ENCODE measurements at regions not wholly inside any gene's neighbourhood (a gene's known extent, or its start where the extent isn't known, plus 50 kb on each side); places are given as distances from the start of the nearest gene placed in this dataset.

GRCh38 chr10:10533437-10533836 lies 484.2 kb upstream of the CELF2 start:
- no peaks in the 10 kb centered on the region for H3K9me3 ChIP-seq
- H3K27me3 ChIP-seq = no peaks in the 10 kb centered on the region
- no peaks in the 10 kb centered on the region for H3K36me3 ChIP-seq
- DNase-seq = no peak
- H3K4me3 ChIP-seq = no peak overlapping the region
- H3K4me1 ChIP-seq = no peaks in the 10 kb centered on the region
- intact Hi-C loops (cut with DNase I; ENCODE audit: low total_unique reads) = no loop called here
- no peak for TF ChIP-seq CTCF (IDR thresholded peaks at IDR 0.05)
- H3K27ac ChIP-seq = no peak overlapping the region

DNA sequence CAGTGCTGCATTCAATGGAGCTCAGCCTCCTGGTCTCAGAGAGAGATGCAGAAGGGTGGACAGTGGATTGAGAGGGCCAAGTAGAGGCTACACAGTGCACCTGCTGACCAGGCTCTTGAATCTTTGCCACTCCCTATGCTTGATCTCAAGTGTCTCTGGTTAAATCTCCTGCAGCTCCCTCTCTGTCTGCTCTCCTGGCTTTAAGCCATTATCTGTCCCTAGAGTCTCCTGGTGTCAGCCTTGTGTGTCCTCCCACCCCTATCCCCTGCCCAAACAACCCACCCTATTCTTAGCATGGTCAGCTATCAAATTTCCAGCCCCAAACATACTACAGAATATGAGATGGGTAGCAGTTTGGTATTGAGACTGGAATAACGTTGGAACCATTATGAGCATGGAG lies 479.3 kb upstream of the CELF2 start:
- no peak for DNase-seq
- intact Hi-C loops (cut with DNase I; ENCODE audit: low total_unique reads) = no loop called here

GRCh38 chr10:10540398-10540797 lies 477.3 kb upstream of the CELF2 start:
- Histone ChIP-seq H3K27ac (no peak overlapping the region), H3K36me3 (no peaks in the 10 kb centered on the region), H3K4me1 (peaks cover 0 to 7% (median 3%) of the 10 kb centered on the region in 4 donors), H3K27me3 (no peaks in the 10 kb centered on the region), H3K9me3 (no peaks in the 10 kb centered on the region), H3K4me3 (no peak overlapping the region)
- intact Hi-C loops (cut with DNase I; ENCODE audit: low total_unique reads) = no loop called here
- DNase-seq = no peak
- no peak for TF ChIP-seq CTCF (IDR thresholded peaks at IDR 0.05)

More for the DNA sequence above, 479.3 kb upstream of the CELF2 start:
- H3K4me3 ChIP-seq = no peak overlapping the region
- no peak overlapping the region for H3K27ac ChIP-seq
- TF ChIP-seq CTCF (IDR thresholded peaks at IDR 0.05) = no peak
- no peaks in the 10 kb centered on the region for H3K36me3 ChIP-seq
- peaks cover 0 to 7% (median 3%) of the 10 kb centered on the region in 4 donors for H3K4me1 ChIP-seq
- no peaks in the 10 kb centered on the region for H3K9me3 ChIP-seq
- no peaks in the 10 kb centered on the region for H3K27me3 ChIP-seq

DNA sequence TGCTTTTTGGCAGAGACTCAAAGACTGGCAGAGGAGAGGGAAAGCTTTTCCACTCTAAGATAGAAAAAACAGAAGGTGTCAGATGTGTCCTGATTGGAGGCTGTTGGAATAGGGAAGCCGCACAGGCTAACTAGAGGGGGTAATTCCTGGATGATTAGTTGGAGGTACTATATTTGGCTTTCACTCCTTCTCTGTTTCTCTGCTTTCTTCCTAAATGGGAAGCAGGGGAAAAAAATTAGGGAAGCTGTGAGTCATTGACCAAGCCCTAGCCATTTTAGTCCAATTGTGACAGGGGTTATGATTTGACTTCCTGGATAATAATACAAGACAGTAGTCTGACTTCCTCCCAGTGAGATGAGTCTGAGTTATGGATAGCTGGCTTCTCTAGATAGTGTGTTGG lies 475.2 kb upstream of the CELF2 start:
- Histone ChIP-seq H3K27ac (no peak overlapping the region), H3K4me1 (peaks cover 0 to 7% (median 3%) of the 10 kb centered on the region in 4 donors), H3K36me3 (no peaks in the 10 kb centered on the region), H3K9me3 (no peaks in the 10 kb centered on the region), H3K27me3 (no peaks in the 10 kb centered on the region), H3K4me3 (no peak overlapping the region)
- DNase-seq = no peak
- no peak for TF ChIP-seq CTCF (IDR thresholded peaks at IDR 0.05)
- intact Hi-C loops (cut with DNase I; ENCODE audit: low total_unique reads) = no loop called here

DNA sequence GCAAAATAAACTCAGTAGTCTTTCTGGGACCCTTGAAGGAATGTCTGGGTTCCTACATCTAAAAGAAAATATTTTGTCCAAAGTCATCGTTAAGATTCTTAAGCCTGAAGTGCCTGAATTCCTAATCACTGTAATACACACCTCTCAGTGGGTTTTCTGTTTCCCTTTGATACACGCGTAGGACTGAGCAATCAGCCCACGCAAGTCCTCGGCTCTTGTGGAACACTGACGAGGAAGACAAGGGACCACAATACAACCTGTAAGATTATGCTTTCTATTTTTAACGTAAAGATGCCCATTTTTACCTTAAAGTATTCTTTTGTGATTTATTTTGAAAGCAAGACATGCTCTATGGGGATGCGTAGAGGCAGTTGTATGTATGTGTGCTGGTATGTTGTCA lies 472.8 kb upstream of the CELF2 start:
- DNase-seq = no peak
- Histone ChIP-seq H3K4me1 (peaks cover 0 to 7% (median 3%) of the 10 kb centered on the region in 4 donors), H3K4me3 (no peak overlapping the region), H3K36me3 (no peaks in the 10 kb centered on the region), H3K27ac (no peak overlapping the region), H3K27me3 (no peaks in the 10 kb centered on the region), H3K9me3 (no peaks in the 10 kb centered on the region)
- intact Hi-C loops (cut with DNase I; ENCODE audit: low total_unique reads) = no loop called here
- no peak for TF ChIP-seq CTCF (IDR thresholded peaks at IDR 0.05)

- Histone ChIP-seq H3K27ac (no peak overlapping the region), H3K4me3 (no peak overlapping the region), H3K27me3 (no peaks in the 10 kb centered on the region), H3K4me1 (peaks cover 0 to 7% (median 3%) of the 10 kb centered on the region in 4 donors), H3K36me3 (no peaks in the 10 kb centered on the region), H3K9me3 (no peaks in the 10 kb centered on the region)
- DNase-seq = no peak
- TF ChIP-seq CTCF (IDR thresholded peaks at IDR 0.05) = no peak
- intact Hi-C loops (cut with DNase I; ENCODE audit: low total_unique reads) = no loop called here
Observed at GRCh38 chr10:10545771-10546170, 471.9 kb upstream of the CELF2 start.

All from tibial artery (tissue), 4 donors.